ENCODE measurements at regions not wholly inside any gene's neighbourhood (a gene's known extent, or its start where the extent isn't known, plus 50 kb on each side); places are given as distances from the start of the nearest gene placed in this dataset.

DNA sequence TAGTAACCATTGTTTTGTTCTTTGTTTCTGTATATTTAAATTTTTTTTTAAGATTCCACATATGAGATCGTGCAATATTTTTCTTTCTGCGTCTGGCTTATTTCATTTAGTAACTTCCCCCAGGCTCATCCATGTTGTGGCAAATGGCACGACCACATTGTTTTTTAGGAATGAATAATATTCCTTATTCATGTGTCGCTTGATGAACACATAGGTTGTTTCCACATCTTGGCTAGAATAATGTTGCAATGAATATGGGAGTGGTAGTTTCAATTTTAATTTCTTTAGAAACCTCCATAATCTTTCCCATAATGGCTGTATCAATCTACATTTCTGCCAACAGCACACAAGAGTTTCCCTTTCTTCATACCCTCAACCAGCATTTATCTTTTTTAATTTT lies 166.8 kb upstream of the NR3C2 start:
- no peak overlapping the region for H3K14ac ChIP-seq (ENCODE audit: insufficient read length)
- no peak overlapping the region for H3K4me2 ChIP-seq (ENCODE audit: insufficient read depth in 1 of 2, low read depth in 2 of 2, low read length in 2 of 2)
- no peak overlapping the region for H3K9ac ChIP-seq (replicated peaks in 1 of 4; ENCODE audit: extremely low read depth in 1 of 4, low read depth in 3 of 4, low read length in 3 of 4)
- no peaks in the 10 kb centered on the region for H4K20me1 ChIP-seq (replicated peaks in 1 of 2; ENCODE audit: control insufficient read depth in 1 of 2, insufficient read depth in 2 of 2, low read length in 2 of 2)
- no peaks in the 10 kb centered on the region for H3K79me1 ChIP-seq (ENCODE audit: low read depth, low read length)
- 73% methylated on average over 4 of the region's 4 CpGs; no CpG with 5 or more reads in 1 of the 2 experiments for WGBS, 2 experiments (ENCODE audit: extremely low coverage in 1 of 2, insufficient coverage in 1 of 2, insufficient read length in 1 of 2, insufficient replicate concordance in 2 of 2, low coverage in 1 of 2, low lambda C conversion rate in 2 of 2, missing lambda C conversion rate in 1 of 2)
- H4K8ac ChIP-seq (ENCODE audit: extremely low read depth, insufficient read depth, low read length), result no peak overlapping the region
- no peaks in the 10 kb centered on the region for H3K36me3 ChIP-seq (ENCODE audit: control insufficient read depth in 2 of 4, insufficient read depth in 4 of 4, low read length in 3 of 4)
- CTCF ChIA-PET (ENCODE audit: partially characterized antibody), result interaction anchor here (0.6 kb wide), 1 partner anchor 296 kb away, joined by 3 read pairs; no protein-coding TSS in a partner anchor
- no peak overlapping the region for H3K56ac ChIP-seq (replicated peaks; ENCODE audit: insufficient read length, low read depth, low read length)
- H2BK12ac ChIP-seq (ENCODE audit: low read depth, low read length), result no peak overlapping the region
- H3K79me2 ChIP-seq (ENCODE audit: control insufficient read depth in 1 of 2, insufficient read depth in 2 of 2, low read length in 2 of 2), result no peaks in the 10 kb centered on the region
- H2BK5ac ChIP-seq (ENCODE audit: low read depth, low read length), result no peak overlapping the region
- FAIRE-seq (no peak), DNase-seq (ENCODE audit: low read depth in 1 of 2, low spot score in 2 of 2) (no peak)
- H2AFZ ChIP-seq (ENCODE audit: low read length), result no peak overlapping the region
- H2BK20ac ChIP-seq (ENCODE audit: low read length), result no peak overlapping the region
- H3K23me2 ChIP-seq (ENCODE audit: low read depth, low read length), result no peaks in the 10 kb centered on the region
- no peak overlapping the region for H4K91ac ChIP-seq (replicated peaks; ENCODE audit: insufficient read length, low read length)
- H2AK5ac ChIP-seq (ENCODE audit: low read depth, low read length), result no peak overlapping the region
- no peaks in the 10 kb centered on the region for H3K27me3 ChIP-seq (replicated peaks in 1 of 4; ENCODE audit: control insufficient read depth in 3 of 4, extremely low read depth in 1 of 4, insufficient read depth in 3 of 4, low read length in 3 of 4)
- H3K4me3 ChIP-seq (ENCODE audit: extremely low read depth in 1 of 4, insufficient read depth in 2 of 4, low read depth in 3 of 4, low read length in 4 of 4), result no peak overlapping the region
- H3K4ac ChIP-seq (replicated peaks; ENCODE audit: insufficient read length, low read depth, low read length), result no peak overlapping the region
- POLR2A ChIA-PET (ENCODE audit: partially characterized antibody), result no interaction called here
- no peaks in the 10 kb centered on the region for H3K9me3 ChIP-seq (ENCODE audit: insufficient read depth in 2 of 2, low read depth in 1 of 2, low read length in 1 of 2)
- H4K5ac ChIP-seq (ENCODE audit: insufficient read length, low read depth, low read length), result no peak overlapping the region
- no peak overlapping the region for H2BK15ac ChIP-seq (ENCODE audit: low read length)
- H2BK120ac ChIP-seq (replicated peaks; ENCODE audit: low read depth, low read length), result no peak overlapping the region
- H3K23ac ChIP-seq (ENCODE audit: insufficient read length), result no peak overlapping the region
- H3K18ac ChIP-seq (ENCODE audit: extremely low read depth, low read length), result no peak overlapping the region
- no peak overlapping the region for H3K27ac ChIP-seq (ENCODE audit: low read depth, low read length)
- no peaks in the 10 kb centered on the region; a peak in 1 of 7 replicates for H3K4me1 ChIP-seq (replicated peaks in 1 of 4; ENCODE audit: control insufficient read depth in 3 of 4, insufficient read depth in 4 of 4, low read length in 3 of 4)
- no peak for TF ChIP-seq SUZ12 (IDR thresholded peaks at IDR 0.05; ENCODE audit: low read length)
- TF ChIP-seq HDAC6 (IDR thresholded peaks at IDR 0.05; ENCODE audit: low read depth, low read length), result no peak
- TF ChIP-seq JUN (IDR thresholded peaks at IDR 0.05; ENCODE audit: low read depth, low read length), result no peak
- no peak for TF ChIP-seq KDM4A (IDR thresholded peaks at IDR 0.05; ENCODE audit: low read depth, low read length, severe bottlenecking)
- no peak for TF ChIP-seq GABPA (IDR thresholded peaks at IDR 0.05; ENCODE audit: borderline replicate concordance, insufficient read depth, low read length)
- no peak for TF ChIP-seq NANOG (IDR thresholded peaks at IDR 0.05; ENCODE audit: insufficient read depth, low read depth, low read length, poor library complexity, severe bottlenecking)
- no peak for TF ChIP-seq RFX5 (IDR thresholded peaks at IDR 0.05; ENCODE audit: borderline replicate concordance, low read depth, low read length)
- no peak for TF ChIP-seq RXRA (IDR thresholded peaks at IDR 0.05; ENCODE audit: insufficient read depth, low read depth, low read length)
- no peak for TF ChIP-seq HDAC2 (IDR thresholded peaks at IDR 0.05; ENCODE audit: borderline replicate concordance in 1 of 2, low read depth in 2 of 2, low read length in 2 of 2)
- no peak for TF ChIP-seq TAF7 (optimal IDR thresholded peaks at IDR 0.05; ENCODE audit: borderline replicate concordance, low read depth, low read length)
- no peak for TF ChIP-seq SP2 (IDR thresholded peaks at IDR 0.05; ENCODE audit: low read length)
- TF ChIP-seq TBP (IDR thresholded peaks at IDR 0.05; ENCODE audit: low read depth, low read length), result no peak
- TF ChIP-seq, protein P1, sequence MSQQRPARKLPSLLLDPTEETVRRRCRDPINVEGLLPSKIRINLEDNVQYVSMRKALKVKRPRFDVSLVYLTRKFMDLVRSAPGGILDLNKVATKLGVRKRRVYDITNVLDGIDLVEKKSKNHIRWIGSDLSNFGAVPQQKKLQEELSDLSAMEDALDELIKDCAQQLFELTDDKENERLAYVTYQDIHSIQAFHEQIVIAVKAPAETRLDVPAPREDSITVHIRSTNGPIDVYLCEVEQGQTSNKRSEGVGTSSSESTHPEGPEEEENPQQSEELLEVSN (IDR thresholded peaks at IDR 0.05), result no peak
- no peak for TF ChIP-seq CEBPB (IDR thresholded peaks at IDR 0.05; ENCODE audit: low read depth, low read length)
- no peak for TF ChIP-seq POLR2AphosphoS5 (IDR thresholded peaks at IDR 0.05; ENCODE audit: low read depth, low read length)

All from H1 (cell line).